GM21528 (cell line): ENCODE measurements at regions not wholly inside any gene's neighbourhood (a gene's known extent, or its start where the extent isn't known, plus 50 kb on each side); places are given as distances from the start of the nearest gene placed in this dataset.

Experiments
- ATAC-seq: cut with Tn5 transposase; IDR thresholded peaks from one replicate; pipeline ENCODE4 v1.9.1; 2021; ENCODE audit warnings: mild to moderate bottlenecking, moderate library complexity; ENCODE audit not compliant: unreplicated experiment, low FRiP score

DNA sequence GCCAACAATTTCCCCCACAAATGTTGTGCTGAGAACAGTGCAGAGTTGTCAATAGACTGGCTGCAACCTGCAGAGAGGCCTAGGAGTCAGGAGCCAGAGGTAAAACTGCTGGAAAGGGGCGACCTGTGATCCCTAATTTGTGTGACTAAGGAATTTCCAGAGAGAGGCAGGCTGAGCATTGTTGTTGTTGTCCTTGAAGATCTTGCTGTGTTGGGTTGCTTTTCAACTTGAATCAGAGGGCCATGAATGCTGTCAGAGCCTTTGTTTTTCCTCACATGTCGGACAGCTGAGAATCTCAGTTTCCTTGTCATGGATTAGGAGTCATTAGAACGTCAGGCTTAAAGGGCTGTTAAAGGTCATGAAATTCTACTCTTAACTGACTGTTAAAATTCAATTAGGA is 134.6 kb upstream of the ASTN2 start:
- no peak for ATAC-seq

DNA sequence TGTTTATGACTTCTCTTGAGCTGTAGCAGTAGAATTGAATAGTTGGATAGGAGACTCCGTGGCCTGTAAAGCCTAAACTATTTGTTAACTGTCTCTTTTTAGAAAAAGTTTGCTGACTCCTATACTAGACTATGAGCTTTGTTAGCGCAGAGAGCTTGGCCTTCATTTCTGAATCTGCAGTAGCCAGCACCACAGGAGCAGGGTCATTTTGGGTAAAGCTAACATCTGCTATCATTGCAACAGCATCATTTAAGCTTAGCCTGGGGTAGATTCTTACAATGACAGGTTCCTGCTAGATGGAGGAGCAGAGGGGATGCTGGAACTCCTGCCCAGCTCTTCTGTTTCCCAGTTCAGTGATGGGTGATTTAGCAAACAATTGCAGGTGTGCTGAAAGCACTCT is 133.7 kb upstream of the ASTN2 start:
- no peak for ATAC-seq

DNA sequence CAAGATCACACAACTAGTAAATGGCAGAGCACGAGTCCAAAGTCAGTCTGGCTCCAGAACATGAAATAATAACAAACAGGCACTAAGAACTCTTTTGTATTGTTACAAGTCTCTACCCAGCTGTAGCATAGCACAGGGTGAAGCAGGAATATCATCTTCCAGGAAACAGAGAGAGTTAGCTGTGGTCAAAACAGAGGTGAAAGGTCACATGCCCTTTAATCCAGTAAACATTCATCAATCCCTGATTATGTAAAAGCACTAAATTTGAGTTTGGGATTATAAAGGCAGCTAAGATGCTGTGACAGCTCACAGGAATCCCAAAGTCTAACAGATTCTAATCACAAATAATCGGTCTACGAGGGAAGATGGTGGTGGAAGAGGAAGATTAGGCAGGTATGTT is 133.0 kb upstream of the ASTN2 start:
- ATAC-seq: no peak

DNA sequence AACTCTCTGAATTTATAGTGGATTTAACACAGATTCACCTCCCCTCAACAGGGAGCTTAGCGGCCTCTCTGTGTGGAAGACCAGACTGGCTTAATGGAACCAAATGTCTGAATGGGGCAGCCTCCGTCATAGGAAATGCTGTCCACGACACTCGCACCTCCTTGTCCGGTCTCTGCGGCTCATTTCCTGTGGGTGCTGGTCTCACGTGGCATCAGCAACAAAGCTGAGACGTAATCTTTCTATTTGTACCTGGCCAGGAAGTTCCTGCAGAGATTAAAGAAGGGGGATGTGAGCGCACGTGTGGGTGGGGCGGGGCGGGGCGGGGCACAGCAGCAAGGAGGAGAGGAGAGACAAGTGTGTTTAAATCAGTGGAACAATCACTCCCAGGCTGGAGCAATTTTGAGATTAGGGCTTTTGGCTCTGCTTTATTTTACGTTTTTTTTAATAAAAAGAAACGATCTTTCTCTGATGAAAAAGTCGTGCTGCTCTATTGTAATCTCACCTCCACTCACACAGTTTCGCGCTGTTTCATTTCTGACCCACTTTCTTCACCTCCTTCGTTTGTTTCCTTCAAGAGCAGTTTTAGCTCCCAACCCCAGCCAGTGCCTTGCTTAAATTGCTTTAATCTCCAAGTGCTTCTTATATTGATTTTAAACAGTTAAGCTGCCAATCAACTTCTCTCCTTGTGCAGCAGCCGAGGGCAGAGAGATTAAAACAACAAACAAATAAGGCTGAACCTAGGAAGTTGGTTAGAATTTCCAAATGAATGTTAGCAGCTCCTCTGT is 132.2 kb upstream of the ASTN2 start:
- no peak for ATAC-seq

DNA sequence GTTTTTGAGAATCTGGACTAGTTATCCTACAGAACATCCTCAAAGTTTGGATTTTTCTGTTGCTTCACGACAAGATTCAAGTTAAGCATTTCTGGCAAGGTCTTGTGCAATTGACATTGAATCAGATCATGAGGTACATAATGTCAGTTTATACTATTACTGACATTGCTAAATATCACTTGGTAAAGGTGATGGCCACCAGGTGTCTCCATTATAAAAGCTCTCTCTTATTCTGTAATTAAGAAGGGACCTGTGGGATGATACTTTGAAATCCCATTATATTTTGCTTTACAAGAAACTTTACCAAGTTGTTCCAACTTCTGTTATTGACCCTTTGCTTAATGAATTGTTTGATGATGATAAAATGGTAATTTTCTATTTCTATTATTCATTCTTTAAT is 131.0 kb upstream of the ASTN2 start:
- ATAC-seq: no peak

DNA sequence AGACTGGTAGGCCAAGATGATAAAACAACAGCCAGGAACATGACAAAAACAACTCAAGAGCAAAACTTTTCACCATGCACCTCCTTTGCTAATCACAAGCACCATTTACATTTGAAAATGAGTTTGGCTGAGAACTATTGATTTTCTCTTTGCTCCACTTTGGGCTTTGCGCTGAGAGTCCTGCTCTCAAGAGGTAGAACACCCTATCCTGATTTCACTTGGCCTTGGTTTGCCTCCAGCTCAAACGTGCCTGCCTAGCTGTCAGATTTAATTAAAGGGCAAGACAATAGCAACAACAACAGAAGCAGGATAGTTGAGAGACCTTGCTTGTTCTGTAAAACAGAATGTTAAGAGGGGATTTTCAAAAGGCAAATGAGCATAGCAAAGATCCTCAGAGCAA is 128.2 kb upstream of the ASTN2 start:
- no peak for ATAC-seq

DNA sequence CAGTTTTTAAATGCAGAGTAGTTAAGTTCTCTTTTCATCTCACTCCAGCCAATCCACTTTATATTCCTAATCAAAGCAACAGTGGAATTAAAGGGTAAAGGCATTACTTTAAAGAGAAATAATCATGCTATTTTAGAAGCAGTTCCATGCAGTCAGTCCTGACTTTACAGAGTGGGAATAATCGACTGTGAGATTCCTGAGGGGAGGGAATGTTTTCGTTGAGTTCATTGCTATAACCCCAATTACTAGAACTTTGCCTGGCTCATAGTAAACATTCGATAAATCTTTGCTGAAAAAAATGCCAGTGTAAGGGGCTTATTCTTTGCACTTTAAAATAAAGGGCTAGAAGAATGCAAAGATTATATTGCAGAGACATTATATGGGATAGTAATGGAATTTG is 127.2 kb upstream of the ASTN2 start:
- ATAC-seq: no peak

DNA sequence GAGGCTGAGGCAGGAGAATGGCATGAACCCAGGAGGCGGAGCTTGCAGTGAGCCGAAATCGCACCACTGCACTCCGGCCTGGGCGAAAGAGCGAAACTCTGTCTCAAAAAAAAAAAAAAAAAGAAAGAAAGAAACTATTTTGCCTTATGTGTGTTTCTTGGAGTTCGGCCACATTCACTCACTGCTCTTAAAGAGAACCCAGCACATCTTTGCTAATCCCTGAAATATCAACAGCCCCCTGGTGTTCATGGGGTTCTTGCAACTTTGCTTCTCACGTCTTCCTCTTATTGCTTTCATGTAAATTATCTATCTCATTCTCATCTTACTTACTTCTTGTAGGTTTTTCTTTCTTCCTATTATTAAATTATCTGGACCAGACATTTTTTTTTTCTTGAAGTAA is 126.3 kb upstream of the ASTN2 start:
- ATAC-seq: no peak

DNA sequence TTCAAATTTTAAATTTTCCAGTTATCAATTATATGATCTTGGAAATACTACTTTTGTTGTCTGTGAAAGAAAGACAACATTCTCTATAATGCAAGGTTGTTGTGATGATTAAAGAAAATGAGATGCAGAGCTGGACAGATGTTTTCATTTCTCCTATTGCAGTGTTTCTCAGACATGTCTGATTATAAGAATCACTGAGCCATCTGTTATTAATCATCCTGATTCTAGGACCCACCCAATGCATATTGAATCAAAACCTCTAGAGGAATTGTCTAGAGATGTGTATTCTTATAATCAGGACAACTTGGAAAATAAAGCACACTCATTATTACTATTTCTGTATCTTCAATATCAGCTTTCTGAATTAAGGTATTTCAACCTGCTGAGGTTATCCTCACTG is 121.1 kb upstream of the ASTN2 start:
- no peak for ATAC-seq

DNA sequence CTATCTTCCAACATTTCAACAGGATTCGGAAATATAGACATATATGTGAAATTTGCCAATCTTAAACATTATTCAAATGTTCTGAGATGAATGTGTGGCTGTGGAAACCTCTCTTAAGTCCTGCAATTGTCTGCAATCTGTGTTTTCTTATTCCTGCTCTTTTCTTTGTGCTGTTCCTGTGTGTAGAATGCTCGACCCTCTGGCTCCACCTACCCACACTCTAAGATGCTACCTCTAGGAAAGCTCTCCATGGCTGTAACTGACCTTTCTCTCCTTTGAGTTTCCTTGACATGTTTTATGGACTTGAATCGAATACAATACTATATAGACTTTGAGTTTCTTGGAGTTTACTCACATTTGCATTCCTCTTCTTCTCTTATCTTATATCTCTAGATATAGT is 120.6 kb upstream of the ASTN2 start:
- ATAC-seq: no peak

DNA sequence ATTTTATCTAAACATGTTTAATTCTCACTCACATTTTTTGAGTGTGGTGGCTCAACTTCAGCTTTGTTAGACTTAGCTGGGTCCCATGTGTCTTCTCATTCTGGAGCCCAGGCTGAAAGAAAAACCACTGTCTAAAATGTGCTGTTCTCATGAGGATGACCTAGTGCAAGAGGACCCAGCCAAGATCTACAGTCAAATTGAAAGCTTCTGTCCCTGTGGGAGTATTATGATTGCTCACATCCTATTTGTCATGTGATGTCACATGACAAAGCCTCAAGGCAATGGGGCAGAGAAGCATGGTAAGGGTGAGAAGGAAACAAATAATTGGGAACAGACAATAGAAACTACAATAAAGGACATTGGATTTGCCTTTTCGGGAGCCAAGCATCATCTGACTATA is 113.4 kb upstream of the ASTN2 start:
- ATAC-seq: no peak

DNA sequence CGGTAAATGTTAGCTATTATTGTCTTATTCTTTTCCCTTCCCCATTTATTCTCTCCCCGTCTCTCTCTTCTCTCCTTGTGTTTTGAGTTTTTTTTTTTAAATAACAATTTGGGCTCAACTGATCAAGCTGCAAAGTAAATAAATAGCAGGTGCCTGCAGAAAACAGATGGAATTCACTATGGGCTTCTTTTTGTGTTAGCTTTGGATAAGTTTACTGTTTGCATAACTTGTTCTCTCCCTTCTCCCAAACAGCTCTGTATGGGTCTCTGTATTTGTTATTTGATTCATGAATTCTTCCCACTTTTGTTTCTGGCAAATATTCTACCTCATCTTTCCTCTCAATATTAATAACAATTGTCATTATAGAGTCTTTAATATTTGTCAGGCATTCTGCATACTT is 111.8 kb upstream of the ASTN2 start:
- no peak for ATAC-seq

DNA sequence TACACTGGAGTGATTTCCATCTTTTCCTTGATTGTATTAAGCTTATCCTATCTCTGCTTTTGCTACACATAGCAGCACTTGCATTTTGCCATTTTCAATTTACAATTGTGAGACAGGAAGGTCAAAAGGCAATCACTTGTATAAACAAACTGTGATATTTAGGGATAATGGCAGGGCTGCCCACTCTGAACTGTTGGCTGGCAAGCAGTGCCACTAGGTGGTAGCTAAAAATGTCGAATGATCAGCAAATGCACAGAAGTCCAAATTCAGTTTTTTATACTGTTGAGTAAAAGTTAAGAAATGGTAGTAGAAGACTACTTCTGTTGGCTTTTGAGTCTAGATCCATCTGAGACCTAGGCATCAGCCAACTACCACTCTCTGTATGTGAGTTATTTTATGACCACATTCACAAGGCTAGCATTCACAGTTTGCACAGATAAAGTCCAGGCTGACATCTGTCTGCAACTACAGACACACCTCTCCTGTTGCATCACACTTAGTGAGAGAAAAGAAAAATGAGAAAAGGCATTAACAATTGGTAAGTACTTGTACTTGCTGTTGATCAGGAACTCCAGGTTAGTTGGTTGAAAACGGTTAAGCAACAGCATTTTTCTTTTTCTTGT is 108.8 kb upstream of the ASTN2 start:
- no peak for ATAC-seq

DNA sequence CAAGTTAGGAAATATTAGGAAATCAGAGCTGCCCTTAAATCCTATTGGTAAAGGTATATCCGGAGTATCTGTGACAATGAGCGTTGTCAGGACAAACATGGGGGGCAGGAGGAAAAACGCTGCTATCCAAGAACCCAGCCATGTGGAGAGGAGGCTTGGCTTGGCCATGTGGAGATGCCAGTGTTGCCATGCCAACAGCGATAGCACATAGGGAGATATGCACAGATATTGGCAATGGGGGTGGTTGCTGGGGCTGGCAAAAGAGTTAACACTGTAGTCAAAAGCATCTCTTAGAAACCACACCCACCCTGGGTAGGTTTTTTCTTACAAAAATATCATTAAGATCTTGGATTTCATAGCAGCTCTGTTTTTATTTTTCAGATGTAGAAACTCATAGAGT is 106.4 kb upstream of the ASTN2 start:
- ATAC-seq: no peak

DNA sequence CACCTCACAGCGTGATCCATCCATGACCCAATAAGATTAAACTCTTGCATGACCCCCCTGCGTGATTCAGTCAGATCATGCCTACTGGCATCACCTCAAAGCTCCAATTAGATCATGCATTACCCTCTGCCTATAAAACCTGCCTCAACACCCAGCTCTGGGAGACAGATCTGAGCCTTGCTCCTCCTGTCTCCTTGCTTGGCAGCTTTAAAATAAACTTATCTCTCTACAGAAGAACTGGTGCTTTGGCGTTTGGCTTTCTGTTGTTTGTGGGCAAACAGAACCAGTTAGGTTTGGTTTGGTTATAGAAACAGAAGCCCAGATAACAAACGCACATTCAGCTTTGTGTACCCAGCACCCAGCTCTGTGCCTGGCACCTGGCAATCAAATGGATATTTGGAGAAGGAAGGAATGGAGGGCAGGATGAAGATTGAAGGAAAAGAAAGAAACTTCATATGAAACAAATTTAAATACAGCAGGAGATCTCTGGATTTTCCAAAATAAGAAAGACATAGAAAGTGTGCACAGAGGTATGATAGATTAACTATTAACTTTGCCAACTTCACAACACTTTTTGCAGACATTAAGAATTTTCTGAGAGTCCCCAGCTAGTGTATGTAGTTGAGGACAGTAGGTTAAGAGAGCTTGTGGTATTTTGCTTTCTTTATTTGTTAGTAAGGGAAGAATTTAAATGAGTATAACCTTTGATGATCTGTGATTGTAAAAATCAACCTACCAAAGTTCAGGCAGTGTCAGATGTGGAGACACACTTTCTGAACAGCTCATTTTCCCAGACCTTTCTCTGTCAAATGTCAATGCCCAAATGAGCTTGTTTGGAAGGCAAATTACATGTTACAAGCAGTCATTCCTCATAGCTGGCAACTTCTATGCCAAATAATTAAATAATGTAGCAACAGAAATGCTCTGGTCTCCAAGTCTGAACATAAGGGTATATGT is 102.1 kb upstream of the ASTN2 start:
- no peak for ATAC-seq

DNA sequence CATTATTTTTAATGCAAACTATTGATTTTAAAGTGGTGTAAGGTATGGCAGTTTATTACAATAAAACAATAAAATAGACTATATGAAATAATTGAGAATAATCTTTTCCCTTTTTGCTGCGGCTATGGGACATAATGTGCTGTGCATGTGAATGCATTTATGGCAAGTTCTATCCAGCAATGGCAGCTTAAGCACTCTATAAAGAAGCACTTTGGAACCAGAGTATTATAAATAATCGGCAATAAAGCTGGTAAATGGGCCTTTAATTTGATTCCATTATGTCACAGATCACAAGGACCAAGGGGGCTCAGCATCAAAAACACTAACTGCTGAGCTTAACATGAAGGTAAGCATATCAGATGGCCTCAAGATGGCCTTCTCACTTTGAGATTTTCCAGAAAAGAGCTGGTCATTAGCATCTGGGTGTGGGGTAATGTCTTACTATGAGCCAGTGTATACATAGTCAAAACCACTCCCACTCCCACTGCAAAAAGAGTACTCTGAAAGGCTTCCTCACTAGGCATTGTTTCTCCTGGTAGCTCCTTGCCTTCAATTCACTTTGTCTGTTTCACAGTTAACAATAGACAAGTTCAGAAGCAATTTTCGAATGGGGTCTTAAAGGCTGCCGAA is 97.1 kb upstream of the ASTN2 start:
- ATAC-seq: no peak

DNA sequence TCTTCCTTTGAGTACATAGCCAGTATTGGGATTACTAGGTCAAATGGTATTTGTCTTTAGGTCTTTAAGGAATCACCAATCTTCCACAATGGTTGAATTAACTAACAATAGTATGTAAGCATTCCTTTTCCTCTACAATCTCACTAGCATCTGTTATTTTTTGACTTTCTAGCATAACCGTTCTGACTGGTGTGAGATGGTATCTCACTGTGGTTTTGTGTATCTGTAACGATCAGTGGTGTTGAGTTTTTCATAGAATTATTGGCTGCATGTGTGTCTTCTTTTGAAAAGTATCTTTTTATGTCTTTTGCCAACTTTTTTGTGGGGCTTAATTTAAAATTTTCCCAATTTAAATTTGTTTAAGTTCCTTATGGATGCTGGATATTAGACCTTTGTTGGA is 81.5 kb upstream of the ASTN2 start:
- no peak for ATAC-seq

DNA sequence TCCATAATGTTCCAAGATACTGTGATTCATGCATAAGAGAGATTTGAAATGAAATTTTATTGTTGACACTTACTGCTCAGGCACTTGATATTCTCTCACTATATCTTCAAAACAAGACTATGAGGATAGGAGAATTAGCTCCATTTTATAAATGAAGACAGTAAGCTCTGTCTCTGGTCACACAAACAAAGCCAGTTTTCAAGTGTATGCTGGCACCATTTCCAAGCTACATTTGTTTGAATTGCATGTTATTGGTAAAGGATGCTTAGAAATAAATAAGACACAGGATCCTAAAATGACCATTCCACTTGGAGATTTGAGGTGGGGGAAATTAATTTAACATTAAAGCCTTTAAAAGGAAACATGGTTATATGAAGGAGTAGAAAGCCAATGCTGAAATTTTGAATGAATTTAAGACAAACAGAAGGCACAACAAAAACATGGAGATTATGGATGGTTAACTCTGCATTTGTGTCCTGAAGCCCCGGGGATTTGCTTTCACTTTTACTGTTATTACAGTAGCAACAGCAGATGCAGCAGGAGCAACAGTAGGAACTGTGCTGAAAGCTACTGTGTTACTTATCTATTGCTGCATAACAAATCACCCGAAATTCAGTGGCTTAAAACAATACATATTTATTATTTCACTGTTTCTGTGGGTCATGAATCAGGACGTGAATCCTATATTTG is 79.7 kb upstream of the ASTN2 start:
- no peak for ATAC-seq

DNA sequence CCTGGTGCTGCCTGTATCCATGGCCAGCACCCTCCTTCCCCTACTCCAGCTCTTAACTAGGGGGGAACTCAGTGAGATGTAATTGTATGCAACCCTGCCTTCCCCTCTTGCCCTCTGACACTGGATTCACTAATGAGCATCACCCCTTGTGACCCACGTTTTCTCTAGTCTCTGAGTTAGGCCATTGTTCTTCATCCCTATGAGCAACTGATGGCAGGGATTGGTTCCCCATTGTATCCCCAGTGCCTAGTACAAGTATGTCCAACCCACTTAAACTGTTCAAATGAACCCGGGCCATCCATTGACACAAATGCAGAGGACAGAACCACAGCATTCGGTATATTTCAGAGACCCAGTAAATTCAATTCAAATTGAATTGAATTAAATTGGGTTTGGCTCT is 77.6 kb upstream of the ASTN2 start:
- ATAC-seq: no peak

DNA sequence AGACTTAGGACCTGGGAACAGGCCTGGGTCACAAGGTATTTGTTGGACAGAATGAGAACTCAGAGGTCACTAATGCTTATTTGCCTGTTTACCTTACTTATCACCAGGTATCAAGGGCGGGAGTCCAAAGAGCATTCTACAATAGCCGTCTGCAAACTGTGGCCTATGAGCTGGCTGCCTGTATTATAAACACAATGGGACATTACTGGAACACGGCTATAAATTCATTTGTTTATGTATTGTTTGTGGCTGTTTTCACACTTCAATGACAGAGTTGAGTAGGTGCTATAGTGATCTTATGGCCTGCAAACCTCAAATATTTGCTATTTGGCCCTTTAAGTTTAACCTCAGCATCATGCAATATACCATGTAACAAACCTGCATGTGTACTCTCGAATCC is 76.6 kb upstream of the ASTN2 start:
- no peak for ATAC-seq
